ENCODE measurements at regions not wholly inside any gene's neighbourhood (a gene's known extent, or its start where the extent isn't known, plus 50 kb on each side); places are given as distances from the start of the nearest gene placed in this dataset.

DNA sequence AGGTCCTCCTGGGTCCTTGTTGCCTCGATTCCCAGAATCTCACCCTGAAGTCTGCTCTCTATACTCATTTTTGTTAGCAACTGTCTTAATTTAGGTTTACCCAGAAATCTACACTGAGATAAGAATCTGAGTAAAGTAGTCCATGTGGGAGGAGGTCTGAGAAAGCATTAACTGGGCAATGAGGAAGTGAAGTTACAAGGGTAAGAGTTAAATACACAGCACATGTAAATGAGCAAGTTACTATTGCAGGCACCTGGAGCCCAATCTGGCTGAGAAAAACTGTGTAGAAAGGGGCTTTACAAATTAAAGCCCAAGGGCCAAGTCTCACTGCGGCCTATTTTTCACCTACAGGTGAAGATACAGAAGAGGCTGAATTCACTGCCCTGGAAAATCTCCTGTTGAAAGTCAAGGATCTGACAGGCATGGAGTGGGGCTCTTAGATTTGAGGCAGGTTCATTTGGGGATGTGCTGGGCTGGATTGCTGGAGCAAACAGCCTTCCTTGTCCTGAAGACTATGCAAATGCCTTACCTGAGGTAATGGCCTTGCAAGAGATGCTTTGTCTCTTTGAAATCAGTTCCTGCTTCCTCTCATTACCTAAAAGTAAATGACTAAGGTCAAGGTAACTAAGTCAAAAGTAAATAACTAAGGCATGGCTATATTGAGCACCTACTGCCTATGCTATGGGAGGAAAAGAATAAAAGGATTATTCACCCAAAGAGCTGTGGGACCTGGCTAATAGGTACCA is 84.4 kb upstream of the DYNAP start:
- ATAC-seq (replicated peaks; ENCODE audit: extremely low read depth, poor library complexity, severe bottlenecking) (no peak), DNase-seq (ENCODE audit: low spot score in 2 of 2) (no peak)
- Mint-ChIP-seq H3K4me3 (no peak overlapping the region), H3K27me3 (peaks cover 17% of the 10 kb centered on the region), H3K9me3 (no peaks in the 10 kb centered on the region), H3K4me1 (no peaks in the 10 kb centered on the region), H3K36me3 (ENCODE audit: insufficient read depth) (no peaks in the 10 kb centered on the region), H3K27ac (ENCODE audit: low read depth) (no peak overlapping the region)

DNA sequence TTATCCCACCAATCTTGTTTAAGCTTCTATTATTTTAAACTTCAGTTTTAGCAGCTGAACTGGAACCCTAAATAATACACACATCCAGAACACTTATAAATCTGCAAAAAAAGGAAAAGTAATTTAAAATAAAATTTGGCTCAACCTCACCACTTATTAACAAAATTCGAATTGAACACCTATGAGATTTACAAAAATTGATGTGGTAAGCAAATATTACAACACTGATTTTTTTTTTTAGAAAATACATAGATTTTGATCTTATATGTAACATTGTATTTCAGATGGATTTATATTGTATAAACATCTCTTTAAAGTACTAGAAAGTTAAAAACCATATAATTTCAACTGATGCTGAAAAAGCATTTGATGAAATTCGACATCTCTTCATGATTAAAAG is 81.3 kb upstream of the DYNAP start:
- no peak for ATAC-seq (replicated peaks; ENCODE audit: extremely low read depth, poor library complexity, severe bottlenecking)
- Mint-ChIP-seq H3K4me3 (no peak overlapping the region), H3K27ac (ENCODE audit: low read depth) (no peak overlapping the region), H3K36me3 (ENCODE audit: insufficient read depth) (no peaks in the 10 kb centered on the region), H3K9me3 (no peaks in the 10 kb centered on the region), H3K4me1 (no peaks in the 10 kb centered on the region), H3K27me3 (peaks cover 17% of the 10 kb centered on the region)
- no peak for DNase-seq (ENCODE audit: low spot score in 2 of 2)

DNA sequence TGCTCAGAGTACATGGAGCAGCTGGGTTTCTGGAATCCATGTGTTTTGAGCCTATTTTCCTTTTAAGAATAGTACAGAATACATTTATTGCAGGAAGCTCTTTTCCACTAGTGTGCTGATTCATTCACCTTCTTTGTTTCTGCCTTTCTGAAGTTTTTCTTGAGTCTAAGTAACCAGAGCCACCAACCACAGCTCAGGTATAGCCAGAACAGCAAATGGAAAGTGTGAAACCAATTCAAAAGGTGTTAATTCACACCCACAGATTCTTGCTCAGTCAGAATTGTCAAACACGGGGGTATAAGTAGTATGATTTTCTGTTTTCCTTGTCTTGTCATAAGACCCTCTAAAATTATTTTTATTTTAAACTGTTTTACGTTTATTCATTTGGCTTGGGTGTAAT is 75.9 kb upstream of the DYNAP start:
- peaks cover 15% of the 10 kb centered on the region for H3K27me3 Mint-ChIP-seq
- ATAC-seq (replicated peaks; ENCODE audit: extremely low read depth, poor library complexity, severe bottlenecking) (no peak), DNase-seq (ENCODE audit: low spot score in 2 of 2) (no peak)
- H3K4me3 Mint-ChIP-seq: no peak overlapping the region
- no peaks in the 10 kb centered on the region for H3K4me1 Mint-ChIP-seq
- no peaks in the 10 kb centered on the region for H3K9me3 Mint-ChIP-seq
- H3K36me3 Mint-ChIP-seq (ENCODE audit: insufficient read depth): no peaks in the 10 kb centered on the region
- no peak overlapping the region for H3K27ac Mint-ChIP-seq (ENCODE audit: low read depth)

DNA sequence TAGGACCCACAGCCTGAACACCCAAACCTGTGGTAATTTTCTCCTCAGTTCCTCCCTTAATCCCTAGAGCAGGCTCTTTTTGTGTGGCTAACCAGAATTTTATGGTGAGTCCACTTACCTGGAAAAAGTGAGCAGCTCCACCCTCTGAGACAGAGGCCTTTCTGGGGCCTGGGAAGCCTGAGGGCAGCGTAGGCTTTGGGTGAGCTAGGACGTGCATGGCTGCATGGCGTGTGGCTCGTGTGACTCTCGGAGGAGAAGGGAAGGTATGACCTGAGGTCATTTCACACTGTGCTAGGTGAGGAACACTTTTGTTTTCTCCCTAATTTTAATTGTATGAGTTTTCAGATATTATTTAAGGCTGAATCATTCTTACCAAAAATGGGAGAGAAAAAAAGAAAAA is 73.5 kb upstream of the DYNAP start:
- ATAC-seq (replicated peaks; ENCODE audit: extremely low read depth, poor library complexity, severe bottlenecking) (no peak), DNase-seq (ENCODE audit: low spot score in 2 of 2) (no peak)
- H3K36me3 Mint-ChIP-seq (ENCODE audit: insufficient read depth): no peaks in the 10 kb centered on the region
- H3K9me3 Mint-ChIP-seq: no peaks in the 10 kb centered on the region
- H3K4me3 Mint-ChIP-seq: no peak overlapping the region
- no peaks in the 10 kb centered on the region for H3K27me3 Mint-ChIP-seq
- no peaks in the 10 kb centered on the region for H3K4me1 Mint-ChIP-seq
- H3K27ac Mint-ChIP-seq (ENCODE audit: low read depth): no peak overlapping the region

DNA sequence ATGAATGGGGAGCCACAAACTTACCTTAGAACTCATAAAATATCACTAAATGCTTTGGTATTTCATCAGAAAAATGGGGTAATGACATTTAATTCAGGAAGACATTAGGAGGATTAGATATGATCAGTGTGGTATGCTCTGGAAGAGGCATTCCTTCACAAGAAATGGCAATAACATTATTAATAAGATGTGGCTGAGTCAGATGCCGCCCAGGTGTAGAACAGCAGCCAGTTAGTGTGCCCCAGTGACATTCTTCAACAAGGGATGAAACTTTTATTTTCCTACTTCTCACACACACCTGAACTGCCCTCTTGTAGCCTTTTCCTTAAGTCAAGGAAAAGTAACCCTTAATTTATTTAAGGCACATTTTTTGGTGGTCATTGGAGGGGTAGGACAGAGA is 69.2 kb upstream of the DYNAP start:
- no peak overlapping the region for H3K4me3 Mint-ChIP-seq
- no peak for ATAC-seq (replicated peaks; ENCODE audit: extremely low read depth, poor library complexity, severe bottlenecking)
- H3K4me1 Mint-ChIP-seq: no peaks in the 10 kb centered on the region
- no peak overlapping the region for H3K27ac Mint-ChIP-seq (ENCODE audit: low read depth)
- H3K36me3 Mint-ChIP-seq (ENCODE audit: insufficient read depth): no peaks in the 10 kb centered on the region
- no peaks in the 10 kb centered on the region for H3K9me3 Mint-ChIP-seq
- H3K27me3 Mint-ChIP-seq: no peaks in the 10 kb centered on the region
- DNase-seq (ENCODE audit: low spot score in 2 of 2): no peak

DNA sequence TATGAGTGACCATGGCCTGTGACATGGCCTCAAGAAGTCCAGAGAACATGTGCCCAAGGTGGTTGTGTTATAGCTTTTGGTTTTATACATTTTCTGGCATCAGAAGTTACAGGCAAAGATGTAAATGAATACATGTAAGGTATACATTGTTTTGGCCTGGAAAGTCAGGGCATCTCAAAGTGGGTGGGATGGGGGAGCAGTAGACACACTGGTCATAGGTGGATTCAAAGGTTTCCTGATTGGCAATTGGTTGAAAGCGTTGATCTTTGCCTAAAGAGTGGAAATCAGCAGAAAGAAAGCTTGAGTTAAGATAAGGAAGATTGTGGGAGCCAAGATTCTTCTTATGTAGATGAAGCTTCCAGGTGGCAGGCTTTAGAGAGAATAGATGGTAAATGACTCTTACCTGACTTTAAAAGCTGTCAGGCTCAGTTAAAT is 62.1 kb upstream of the DYNAP start:
- Mint-ChIP-seq H3K9me3 (no peaks in the 10 kb centered on the region), H3K36me3 (ENCODE audit: insufficient read depth) (no peaks in the 10 kb centered on the region), H3K27ac (ENCODE audit: low read depth) (no peak overlapping the region), H3K4me3 (no peak overlapping the region), H3K27me3 (peaks cover 11% of the 10 kb centered on the region), H3K4me1 (no peaks in the 10 kb centered on the region)
- ATAC-seq (replicated peaks; ENCODE audit: extremely low read depth, poor library complexity, severe bottlenecking) (no peak), DNase-seq (ENCODE audit: low spot score in 2 of 2) (no peak)

DNA sequence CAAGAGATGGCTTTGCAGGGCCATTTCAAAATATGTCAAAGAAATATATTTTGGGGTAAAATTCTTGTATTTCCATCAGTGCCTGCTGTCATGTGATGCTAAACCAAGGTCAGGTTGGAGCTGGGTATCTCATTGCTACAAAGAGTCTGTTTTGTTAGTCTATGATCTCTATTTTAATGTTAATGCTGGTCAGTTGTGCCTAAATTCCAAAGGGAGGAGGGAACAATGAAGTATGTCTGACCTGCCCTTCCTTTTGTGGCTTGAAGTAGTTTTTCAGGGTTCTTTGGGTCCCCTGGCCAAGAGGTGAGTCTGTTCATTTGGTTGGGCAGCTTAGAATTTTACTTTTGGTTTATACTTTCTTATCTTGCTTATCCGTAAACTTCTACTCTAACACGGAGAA is 61.6 kb upstream of the DYNAP start:
- ATAC-seq (replicated peaks; ENCODE audit: extremely low read depth, poor library complexity, severe bottlenecking) (no peak), DNase-seq (ENCODE audit: low spot score in 2 of 2) (no peak)
- H3K4me1 Mint-ChIP-seq: no peaks in the 10 kb centered on the region
- no peaks in the 10 kb centered on the region for H3K9me3 Mint-ChIP-seq
- H3K4me3 Mint-ChIP-seq: no peak overlapping the region
- no peak overlapping the region for H3K27ac Mint-ChIP-seq (ENCODE audit: low read depth)
- H3K27me3 Mint-ChIP-seq: peaks cover 11% of the 10 kb centered on the region
- H3K36me3 Mint-ChIP-seq (ENCODE audit: insufficient read depth): no peaks in the 10 kb centered on the region

DNA sequence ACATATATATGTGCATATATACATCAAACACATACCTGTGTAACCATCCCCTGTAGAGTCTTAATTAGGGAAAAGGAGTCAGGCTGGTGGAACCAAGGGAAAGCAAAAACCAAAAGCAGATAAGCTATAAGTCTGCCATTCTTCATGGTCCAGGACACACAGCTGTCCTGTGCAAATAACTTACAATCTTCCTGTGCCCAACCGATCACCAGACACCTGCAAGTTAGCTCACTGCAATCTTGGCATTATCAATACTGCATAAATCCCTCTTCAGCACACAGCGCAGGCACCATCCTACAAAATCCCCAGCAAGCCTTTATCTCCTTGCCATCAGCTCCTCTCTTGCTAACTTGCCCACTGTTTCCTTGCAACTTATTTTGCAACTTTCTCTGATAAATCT is 60.8 kb upstream of the DYNAP start:
- Mint-ChIP-seq H3K4me3 (no peak overlapping the region), H3K4me1 (no peaks in the 10 kb centered on the region), H3K27me3 (peaks cover 11% of the 10 kb centered on the region), H3K9me3 (no peaks in the 10 kb centered on the region), H3K27ac (ENCODE audit: low read depth) (no peak overlapping the region), H3K36me3 (ENCODE audit: insufficient read depth) (no peaks in the 10 kb centered on the region)
- ATAC-seq (replicated peaks; ENCODE audit: extremely low read depth, poor library complexity, severe bottlenecking) (no peak), DNase-seq (ENCODE audit: low spot score in 2 of 2) (no peak)

DNA sequence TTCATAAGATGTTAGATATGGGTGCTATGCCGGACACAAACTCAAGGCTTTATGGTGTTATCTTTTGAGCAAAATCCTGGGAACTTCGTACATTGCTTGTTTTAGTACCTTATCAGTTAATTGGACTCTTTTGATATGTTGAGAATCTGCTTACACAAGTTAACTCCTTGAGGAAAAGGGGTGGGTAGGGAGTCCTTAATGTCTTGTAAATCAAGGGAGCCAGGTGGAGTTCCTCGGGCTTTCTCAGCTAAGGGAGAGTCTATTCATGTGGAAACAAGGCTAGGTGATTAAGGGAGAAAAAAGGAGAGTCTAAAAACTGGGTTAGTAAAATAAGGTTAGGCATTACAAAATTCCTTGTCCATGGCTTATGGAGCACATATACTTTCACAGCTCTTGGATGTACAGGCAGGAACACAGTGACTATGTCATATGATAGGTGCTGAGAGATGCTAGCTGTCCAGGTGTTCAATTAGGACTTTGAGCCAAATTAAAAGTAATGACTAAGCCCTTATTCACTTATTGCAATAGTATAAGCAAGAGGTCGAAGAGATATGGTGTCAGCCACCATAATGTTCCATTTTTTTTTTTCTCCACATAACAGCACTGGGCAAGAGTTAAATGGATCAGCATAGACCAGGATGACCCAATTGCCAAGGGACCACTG is 59.5 kb upstream of the DYNAP start:
- no peaks in the 10 kb centered on the region for H3K36me3 Mint-ChIP-seq (ENCODE audit: insufficient read depth)
- H3K27me3 Mint-ChIP-seq: peaks cover 11% of the 10 kb centered on the region

DNA sequence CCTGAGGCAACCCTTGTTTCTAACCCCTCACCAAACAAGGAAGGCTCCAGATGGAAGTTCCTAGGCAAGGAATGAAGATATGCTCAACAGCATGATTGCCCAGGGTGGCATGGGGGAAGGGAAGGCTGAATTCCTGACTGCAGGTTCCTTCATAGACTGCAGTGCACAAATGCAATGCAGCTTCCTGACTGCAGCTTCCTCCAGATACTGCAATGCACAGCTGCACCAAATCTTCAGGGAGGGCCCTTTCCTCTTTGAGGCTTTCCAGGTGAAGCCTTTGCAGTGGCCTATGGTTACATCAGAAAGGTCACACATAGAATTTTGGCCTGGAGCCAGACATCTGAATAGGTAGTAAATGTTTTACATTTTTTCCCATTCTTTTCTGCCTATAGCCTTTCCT is 58.8 kb upstream of the DYNAP start:
- no peak overlapping the region for H3K4me3 Mint-ChIP-seq
- H3K36me3 Mint-ChIP-seq (ENCODE audit: insufficient read depth): no peaks in the 10 kb centered on the region

More for the DNA sequence above, 59.5 kb upstream of the DYNAP start:
- no peak for ATAC-seq (replicated peaks; ENCODE audit: extremely low read depth, poor library complexity, severe bottlenecking)
- DNase-seq (ENCODE audit: low spot score in 2 of 2): no peak
- H3K27ac Mint-ChIP-seq (ENCODE audit: low read depth): no peak overlapping the region
- H3K4me3 Mint-ChIP-seq: no peak overlapping the region
- no peaks in the 10 kb centered on the region for H3K4me1 Mint-ChIP-seq
- H3K9me3 Mint-ChIP-seq: no peaks in the 10 kb centered on the region

DNA sequence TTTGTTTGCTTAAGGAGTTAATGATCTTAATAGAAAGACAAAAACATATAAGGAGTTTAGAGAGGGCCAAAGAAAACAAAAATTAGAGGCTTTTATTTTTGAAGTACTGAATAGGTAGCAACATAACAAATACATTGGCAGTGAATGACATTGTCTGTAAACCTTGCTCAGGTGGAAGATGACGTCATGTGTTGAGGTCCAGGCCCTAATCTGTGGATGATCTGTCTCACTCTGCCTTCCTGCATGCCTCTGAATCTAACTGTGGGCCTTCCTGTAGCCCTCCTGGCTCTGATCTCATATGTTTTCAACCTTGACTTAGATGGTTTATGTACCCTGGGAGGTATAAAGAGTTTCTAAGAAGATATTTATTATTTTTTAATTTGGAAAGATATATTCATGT is 58.1 kb upstream of the DYNAP start:
- Mint-ChIP-seq H3K36me3 (ENCODE audit: insufficient read depth) (no peaks in the 10 kb centered on the region), H3K27ac (ENCODE audit: low read depth) (no peak overlapping the region), H3K4me3 (no peak overlapping the region), H3K4me1 (no peaks in the 10 kb centered on the region), H3K27me3 (peaks cover 11% of the 10 kb centered on the region), H3K9me3 (no peaks in the 10 kb centered on the region)
- DNase-seq (ENCODE audit: low spot score in 2 of 2): no peak
- ATAC-seq (replicated peaks; ENCODE audit: extremely low read depth, poor library complexity, severe bottlenecking): no peak

More for the DNA sequence above, 58.8 kb upstream of the DYNAP start:
- ATAC-seq (replicated peaks; ENCODE audit: extremely low read depth, poor library complexity, severe bottlenecking) (no peak), DNase-seq (ENCODE audit: low spot score in 2 of 2) (no peak)
- Mint-ChIP-seq H3K27ac (ENCODE audit: low read depth) (no peak overlapping the region), H3K4me1 (no peaks in the 10 kb centered on the region), H3K27me3 (peaks cover 11% of the 10 kb centered on the region), H3K9me3 (no peaks in the 10 kb centered on the region)

Measured in central memory CD8-positive, alpha-beta T cell (primary cell).